ENCODE measurements at regions not wholly inside any gene's neighbourhood (a gene's known extent, or its start where the extent isn't known, plus 50 kb on each side); places are given as distances from the start of the nearest gene placed in this dataset.

DNA sequence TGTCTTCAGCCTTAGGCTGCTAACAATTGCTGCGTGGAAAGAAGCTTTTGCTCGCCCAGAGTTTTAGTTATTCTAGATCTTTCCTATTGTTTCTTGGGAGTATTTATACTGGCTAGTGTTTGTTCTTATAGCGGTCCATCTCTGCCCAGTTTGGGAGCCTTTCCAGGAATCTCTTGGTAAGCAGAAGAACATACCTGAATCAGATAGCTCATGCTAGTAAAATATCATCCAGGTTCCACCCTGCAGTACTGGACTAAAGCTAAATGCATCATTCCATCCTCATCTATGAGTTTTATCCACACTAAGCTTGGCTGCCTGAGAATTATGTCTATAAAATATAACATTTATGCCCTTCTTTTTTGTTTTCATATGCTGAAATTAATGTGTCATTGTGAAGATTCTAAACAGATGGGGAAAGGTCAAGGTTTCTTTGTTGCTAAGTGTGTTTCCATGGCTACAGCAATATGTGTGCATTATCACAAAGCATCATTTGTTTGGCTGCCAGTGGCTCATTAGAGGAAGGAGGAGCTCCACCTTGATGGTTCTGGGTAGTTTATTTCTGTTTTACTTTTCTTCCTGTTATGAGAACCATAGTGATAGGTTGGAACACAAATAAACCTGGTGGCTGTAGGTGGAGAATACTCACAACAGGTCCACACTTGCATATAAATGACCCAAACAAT is 182.8 kb downstream of the PIK3C3 start:
- no peak for DNase-seq (ENCODE audit: low read depth)

DNA sequence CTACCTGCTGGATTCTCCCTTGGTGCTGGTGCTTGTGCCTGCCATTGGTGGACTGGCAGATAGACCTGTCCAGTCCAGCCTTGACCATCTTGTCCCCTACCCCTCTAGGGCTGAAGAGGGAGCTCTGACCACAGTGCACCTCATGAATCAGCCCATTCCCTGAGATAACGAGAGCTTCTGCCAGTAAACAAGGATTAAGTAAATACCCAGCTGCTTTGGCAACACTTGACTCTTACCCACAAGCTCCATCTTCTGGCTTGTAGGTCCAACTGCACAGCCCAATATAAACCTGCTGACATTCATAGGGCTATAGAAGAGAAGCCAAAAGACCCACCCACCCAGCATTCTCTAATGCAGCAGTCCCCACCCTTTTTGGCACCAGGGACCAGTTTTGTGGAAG is 186.4 kb downstream of the PIK3C3 start:
- DNase-seq (ENCODE audit: low read depth) = no peak

DNA sequence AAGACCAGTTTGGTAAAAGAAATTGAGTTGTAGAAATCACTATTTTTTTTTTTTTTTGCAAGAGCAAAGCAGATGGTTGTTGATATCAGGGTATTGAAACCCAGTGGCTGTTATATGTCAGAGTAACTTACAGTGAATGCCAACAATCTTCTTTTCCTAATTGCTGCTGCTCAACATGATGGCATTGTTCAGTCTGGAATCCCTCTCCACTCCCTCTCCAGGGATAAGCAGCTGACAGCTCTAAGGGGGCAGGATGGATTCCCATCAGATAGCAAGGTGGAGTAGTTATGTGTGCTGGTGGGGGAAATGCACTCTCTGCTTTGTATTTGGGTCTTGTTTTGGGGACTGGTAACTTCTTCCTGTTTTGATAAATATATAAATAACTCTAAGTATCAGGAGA is 200.0 kb downstream of the PIK3C3 start:
- DNase-seq (ENCODE audit: low read depth) = no peak

DNA sequence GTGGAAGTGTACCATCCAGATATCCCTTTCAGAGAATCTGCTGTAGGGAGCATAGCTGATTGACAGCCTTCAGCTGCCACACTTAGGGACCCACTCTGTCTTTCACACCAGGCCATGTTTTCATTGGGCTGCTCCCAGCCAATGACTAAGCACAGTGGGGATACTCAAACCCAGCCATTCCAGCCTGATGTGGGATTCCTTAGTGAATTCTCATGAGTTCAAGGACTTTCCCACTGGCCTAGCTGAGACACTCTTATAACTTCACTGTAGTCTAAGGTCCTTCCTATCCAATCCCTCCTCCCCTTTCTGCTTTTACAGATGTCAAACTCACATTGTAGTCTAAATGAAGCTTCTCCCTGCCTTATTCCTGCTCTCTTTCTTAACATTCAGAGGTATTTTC is 201.2 kb downstream of the PIK3C3 start:
- no peak for DNase-seq (ENCODE audit: low read depth)

DNA sequence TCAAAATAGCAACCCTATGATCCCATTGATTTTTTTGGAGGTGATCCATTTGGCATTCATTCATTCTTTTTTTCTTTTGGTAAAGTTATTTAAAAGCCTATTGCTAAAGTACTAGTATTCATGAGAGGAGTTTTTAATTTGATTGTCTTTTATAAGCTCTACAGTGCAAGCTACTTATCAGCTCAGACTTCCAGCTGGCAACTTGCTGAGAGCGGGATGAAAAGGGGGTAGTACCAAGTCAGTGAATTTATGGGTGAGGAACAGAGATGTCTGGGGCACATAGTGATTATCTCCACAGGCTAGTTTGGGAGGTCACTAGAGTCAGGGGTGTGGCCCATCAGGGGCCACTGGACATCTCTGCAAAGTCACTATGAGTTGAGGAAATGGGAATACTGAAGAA is 202.4 kb downstream of the PIK3C3 start:
- no peak for DNase-seq (ENCODE audit: low read depth)

DNA sequence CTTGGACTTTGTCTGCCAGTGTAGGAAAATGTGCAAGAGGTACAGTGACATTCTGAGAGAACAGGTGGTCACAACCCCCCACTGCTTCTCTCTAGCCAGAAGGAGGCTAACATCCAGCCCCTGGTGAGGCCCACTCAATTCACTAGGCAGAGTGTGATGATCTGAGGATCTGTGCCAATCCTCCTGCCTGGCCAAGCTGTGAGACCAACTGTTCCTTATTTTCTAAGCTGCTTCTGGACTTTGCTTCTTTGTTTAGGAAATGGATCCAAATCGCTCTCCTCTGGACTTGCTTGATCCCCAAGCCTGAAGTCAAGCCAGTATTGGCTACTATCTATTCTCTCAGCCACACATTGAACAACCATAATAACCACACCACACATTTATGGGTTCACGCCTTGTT is 202.8 kb downstream of the PIK3C3 start:
- DNase-seq (ENCODE audit: low read depth) = no peak

DNA sequence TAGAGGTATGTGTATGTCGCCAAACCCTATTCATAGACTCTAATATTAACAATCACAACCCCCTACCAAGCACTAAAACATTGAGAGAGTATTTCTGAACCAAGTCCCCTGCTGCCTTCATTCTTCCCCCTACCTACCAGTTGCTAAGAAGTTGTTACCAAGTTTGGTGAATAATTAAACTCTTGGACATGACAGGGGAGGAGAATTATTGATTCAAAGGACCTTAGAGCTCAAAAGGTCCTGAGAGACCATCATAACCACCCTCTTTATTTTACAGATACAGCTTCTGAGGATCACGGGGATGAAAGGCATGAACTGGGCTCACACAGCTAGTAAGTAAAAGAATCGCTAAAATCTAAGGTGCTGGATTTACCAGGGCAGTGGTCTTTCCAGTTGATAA is 204.1 kb downstream of the PIK3C3 start:
- DNase-seq (ENCODE audit: low read depth) = no peak

DNA sequence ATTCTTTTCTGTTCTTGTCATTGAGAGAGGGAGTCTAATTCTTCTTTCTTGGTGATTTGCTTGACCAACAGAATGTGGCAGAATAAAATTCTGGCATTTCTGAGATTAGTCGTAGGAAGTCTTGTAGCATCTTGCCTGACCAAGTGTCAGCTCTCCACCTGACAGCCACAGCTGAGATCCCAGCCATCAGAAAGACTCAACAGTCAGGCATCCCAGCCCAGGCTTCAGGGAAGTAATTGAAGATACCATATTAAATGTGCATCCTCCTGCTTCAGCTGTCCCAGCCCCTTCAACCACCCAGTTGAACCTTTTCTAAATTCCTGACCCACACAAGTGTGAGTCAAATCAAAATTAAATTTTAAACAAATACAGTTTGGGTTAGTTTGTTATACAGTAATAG is 208.3 kb downstream of the PIK3C3 start:
- DNase-seq (ENCODE audit: low read depth) = no peak

DNA sequence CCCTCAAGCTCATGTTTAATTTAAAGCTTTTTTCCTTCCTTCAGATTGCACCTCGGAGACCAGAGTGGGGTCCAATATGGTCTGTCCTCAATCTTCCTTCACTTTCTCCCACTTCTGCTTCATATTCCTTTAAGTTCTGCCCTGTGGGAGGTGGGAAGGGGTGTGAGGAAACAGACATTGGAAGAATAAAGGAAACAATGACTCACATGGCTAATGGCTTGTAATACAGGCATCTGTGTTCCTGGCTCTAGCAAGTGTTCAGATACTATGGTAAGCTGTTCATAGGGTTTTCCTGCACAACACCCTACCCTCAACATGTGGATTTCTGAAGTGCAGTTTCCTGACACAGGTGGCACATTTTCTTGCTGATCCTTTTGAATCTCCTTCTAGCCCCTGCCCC is 209.5 kb downstream of the PIK3C3 start:
- no peak for DNase-seq (ENCODE audit: low read depth)

DNA sequence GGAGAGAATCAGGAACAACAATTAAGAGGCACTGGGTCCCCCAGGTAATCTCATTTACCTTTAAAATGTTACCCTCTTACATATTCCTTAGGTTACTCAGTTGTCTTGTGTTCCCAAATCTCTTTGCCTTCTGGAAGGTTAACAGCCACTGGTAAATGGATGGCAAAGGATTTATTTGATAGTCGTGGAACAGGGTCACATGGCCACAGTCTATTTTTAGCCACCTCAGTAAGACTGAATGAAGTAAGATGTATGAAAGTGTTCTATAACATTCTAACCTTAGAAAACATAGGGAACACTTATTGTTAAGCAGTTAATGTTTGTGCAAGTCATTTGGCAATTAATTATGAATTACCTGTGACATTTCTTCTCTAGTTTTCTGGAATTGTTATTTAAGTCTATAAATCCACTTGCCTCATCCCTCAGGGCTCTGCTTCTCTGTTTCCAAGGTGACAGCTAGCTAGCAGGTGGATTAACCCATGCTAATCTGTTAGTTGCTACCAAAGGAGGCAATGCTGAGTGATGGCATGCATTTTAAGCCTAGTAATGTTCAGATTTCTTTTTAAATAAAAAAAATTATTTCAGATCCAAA is 211.0 kb downstream of the PIK3C3 start:
- no peak for DNase-seq (ENCODE audit: low read depth)

DNA sequence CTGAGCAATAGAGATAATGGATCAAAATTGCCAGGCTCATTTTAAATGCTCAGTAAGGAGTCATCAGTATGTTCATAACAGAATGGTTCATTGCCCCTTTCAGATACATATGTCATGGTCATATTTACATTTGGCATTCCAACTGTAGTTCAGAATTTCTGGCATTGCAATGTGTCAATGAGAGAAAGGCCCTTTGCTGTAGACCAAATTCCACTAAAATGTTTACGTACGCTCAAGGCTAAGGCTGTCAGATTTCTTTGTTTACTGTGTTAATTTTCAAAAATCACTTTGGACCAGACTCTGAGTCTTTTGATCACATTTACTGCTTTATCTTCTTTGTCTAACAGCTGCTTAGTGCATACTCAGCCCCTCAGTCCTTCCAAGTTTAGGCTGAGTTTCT is 213.5 kb downstream of the PIK3C3 start:
- no peak for DNase-seq (ENCODE audit: low read depth)

DNA sequence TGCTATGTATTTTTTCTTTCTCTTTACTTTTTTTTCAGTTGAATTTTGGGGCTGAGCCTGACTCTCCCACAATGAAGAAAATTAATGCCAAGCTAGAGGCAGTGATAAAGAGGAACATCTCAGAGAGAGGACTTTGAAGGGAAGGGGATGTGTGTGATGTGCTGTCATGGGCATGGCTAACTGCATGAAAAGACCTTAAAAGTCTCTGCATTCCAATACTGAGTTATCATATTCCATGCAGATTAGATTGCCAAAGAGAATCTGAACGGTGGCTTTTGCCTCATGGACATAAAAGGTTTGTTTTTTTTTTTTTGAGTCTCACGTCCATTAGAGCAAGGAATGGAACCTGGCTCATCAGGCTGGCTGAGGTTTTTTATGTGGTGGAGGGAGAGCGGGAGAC is 213.9 kb downstream of the PIK3C3 start:
- no peak for DNase-seq (ENCODE audit: low read depth)

DNA sequence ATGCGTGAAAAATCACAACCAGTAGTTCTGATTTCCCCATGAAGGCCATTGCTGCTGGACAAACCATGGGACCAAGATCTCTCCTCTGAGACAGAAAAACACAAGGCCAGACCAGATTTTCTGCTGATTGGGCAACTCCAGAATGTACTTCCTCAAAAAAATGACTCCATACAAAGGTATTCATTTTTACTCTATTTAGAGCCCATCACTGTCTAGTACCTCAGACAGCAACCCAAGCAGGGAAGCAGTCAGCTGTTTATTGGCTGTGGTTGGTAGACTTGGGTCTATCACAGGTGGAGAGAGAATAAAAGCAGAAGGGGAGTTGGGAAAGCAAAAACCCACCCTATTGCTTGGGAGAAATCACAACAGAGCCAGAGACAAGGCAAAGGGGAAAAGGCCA is 219.9 kb downstream of the PIK3C3 start:
- peak; percentile 10 for DNase-seq (ENCODE audit: low read depth)

DNA sequence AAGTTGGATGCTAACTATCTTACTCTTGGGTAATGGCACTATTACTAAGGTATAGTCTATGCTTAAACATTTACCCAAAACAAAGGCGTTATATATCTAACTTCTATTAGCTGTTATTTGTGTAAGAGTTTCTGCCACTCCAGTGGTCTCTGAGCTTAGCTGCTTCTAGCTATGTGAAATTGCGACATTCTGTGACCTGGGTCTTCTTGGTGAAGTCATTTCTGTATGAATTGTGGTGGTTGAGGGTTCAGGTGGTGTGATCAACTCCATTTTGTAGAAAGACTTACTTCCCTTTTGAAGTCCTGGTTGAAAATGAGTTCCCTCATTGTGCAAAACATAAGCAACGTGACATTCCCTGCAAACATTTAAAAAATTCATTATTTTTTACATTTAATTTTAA is 221.6 kb downstream of the PIK3C3 start:
- DNase-seq (ENCODE audit: low read depth) = no peak

DNA sequence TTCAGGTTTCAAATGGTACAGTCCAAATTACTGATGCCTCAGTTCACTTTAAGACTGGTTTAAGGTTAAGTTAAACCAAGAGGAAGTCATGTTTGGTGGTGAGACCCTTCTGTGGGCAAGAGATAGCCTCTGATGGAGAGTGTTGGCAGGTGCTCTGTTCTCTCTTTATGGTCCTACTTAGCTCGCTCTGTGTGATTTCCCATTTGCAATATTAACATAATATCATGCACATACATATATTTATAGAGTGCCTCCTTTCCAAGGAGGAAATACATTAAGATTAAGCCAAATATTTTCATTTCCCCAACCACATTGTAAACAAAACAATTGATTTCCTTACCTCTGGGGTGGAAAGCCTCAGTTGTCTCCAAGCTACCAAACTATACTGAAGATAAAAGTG is 222.4 kb downstream of the PIK3C3 start:
- no peak for DNase-seq (ENCODE audit: low read depth)

DNA sequence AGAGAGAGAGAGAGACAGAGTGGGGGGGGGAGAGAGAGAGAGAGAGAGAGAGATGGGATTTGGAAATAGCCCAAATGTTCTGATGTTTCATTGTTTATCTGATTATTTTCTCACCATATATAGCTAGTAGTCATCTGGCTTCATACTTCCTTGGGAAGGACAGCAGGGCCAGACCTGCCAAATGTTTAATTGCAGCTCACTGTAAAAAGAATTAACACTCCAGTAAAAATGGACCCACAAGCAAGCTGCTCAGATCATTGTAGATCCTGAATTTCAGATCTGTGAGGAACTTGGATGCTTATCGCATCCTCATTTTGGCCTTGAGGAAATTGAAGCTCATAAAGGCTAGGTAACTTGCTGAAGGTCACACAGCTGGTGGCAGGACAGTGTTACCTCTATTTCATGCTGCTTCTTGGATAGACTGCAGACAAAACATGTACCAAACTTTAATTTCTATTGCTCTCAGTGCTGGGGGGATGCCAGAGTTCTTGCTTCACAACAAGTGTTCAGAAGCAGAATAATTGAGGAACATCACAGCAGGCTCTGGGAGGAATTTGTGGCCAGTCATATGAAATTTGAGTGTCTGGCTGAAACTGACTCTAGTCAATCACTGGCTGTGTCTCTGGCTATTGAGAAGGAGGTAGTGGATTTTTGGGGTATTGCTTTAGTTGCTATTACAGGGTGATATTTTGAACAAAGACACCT is 223.5 kb downstream of the PIK3C3 start:
- DNase-seq (ENCODE audit: low read depth) = peak; percentile 1

DNA sequence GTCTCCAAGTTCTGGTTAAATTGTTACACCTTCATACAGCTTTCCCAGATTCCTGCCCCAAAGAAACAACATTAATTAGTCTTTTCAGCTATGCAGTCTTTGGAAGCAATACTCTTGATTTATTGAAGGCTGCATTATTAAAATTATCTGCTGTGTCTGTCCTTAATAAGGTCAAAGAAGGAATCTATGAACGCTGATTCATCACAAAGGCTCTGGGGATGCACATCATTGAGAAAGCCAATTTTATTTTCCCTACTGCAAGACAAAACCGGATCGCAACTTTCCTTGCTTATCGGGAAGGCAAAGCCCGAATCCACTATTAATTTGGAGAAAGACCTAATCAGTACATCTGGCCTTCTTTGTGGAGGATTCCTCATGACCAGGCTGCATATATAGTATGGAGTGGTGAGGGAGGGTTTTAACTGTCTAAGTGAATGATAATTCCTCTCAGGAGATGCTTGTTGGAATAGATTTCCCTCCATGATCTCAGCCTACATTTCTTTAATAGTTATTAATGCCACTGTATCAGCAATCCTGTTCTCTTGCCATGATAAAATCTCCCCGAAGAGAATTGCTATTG is 224.6 kb downstream of the PIK3C3 start:
- no peak for DNase-seq (ENCODE audit: low read depth)

DNA sequence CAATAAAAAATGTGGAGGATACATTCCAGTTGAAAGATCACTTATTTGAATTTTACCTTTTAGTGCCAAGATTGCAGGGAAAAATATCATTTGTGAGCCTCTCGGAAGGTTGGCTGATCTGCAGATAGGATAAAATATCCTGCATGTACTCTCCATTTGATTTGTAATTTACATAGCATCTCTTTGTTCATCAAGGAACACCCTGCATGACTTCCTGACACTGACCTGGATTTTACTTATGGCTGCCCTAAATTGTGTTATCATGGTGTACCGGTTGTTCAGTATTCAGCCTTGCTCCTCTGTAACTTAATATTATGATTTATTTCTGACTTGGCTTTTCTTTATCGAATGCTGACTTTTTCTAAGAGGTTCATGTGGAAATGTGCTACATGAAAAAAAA is 226.4 kb downstream of the PIK3C3 start:
- no peak for DNase-seq (ENCODE audit: low read depth)

DNA sequence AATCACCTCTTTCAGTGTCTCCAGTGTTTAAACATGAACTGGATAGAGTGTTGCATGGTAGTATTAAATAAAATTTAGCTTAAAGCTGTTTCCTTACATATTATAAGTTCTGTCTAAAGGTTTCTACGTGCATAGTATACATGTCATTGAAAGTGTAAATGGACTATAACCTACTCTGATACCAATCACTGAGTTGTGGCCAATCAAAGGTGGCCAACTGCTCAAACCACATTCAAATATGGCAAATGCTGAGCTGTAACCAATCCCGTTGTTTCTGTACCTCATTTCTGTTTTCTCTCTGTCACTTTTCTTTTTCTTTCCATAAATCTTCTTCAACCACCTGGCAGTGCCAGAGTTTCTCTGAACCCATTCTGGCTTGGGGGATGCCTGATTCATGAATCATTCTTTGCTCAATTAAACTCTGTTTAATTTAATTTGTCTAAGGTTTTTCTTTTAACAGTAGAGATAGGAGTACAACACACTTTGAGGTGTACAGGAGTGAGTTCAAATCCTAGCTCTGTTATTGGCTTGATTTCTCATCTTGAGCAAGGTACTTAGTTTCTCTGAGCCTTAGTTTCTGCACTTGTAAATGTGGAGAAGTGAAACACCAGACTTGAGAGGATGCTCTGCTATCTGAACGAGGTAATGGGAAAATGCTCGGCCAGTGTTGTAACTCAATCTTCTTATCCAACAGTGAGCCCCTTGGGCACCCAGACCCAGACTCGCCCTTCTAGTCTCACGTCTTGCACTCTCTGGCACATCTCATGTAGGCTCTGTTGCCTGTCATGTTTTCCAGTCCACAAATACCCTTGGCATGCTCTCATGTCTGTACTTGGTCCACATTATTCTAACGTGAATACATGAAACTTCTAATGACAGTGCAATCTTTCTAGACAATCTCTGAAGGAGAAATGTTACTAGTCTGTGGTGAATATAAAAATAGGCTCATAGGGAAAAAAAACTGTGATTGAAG is 228.0 kb downstream of the PIK3C3 start:
- DNase-seq (ENCODE audit: low read depth) = no peak

DNA sequence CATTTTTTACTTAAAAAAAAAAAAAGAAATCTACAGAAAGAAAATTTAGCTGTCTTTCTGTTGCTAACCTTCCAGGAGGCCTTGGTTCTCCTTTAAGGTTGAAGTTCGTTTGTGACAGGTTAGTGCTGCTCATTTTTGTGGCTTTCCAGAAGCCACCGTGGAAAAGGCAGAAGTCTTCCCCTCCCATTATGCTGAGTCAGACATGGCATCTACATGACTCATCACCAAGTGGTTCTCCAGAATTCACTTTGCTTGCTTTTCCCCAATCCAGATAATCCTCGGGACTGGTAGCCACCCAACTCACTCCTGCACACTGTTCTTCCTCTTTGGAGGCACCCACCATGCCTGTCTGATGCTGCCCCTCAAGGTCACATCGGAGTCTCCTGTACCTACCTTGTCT is 228.7 kb downstream of the PIK3C3 start:
- peak; percentile 59 for DNase-seq (ENCODE audit: low read depth)

DNA sequence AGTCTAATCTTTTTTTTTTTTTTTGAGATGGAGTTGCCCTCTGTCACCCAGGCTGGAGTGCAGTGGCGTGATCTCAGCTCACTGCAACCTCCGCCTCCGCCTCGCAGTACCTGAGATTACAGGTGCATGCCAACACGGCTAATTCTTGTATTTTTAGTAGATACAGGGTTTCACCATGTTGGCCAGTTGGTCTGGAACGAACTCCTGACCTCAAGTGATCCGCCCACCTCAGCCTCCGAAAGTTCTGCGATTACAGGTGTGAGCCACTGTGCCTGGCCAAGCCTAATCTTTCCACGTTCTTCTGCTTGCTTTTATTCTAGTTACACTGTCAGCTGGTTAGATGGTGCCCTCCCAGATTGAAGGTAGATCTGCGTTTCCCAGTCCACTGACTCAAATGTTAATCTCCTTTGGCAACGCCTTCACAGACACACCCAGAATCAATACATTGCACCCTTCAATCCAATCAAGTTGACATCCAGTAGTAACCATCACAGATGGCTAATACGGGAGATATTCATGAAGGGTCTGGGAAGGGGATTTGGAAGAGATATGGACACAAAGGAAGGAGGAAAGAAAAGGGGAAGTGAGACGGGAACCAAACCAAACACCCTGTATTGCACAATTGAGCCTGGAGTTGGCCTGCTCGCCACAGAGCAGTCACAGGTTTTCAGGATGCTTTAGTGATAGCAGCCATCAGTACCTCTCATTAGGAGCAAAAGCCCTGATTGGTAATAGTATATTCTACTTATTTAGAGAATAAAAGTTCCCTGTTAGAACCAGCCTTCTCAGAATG is 229.8 kb downstream of the PIK3C3 start:
- no peak for DNase-seq (ENCODE audit: low read depth)
